DMS153 (cell line): ENCODE measurements at regions not wholly inside any gene's neighbourhood (a gene's known extent, or its start where the extent isn't known, plus 50 kb on each side); places are given as distances from the start of the nearest gene placed in this dataset.
A peak's percentile ranks its signal among the peaks of the same experiment; 100 is the strongest.

Experiments
- DNase-seq: peaks from one replicate; lab custom pipeline; 2025; lab: John Stamatoyannopoulos, UW

DNA sequence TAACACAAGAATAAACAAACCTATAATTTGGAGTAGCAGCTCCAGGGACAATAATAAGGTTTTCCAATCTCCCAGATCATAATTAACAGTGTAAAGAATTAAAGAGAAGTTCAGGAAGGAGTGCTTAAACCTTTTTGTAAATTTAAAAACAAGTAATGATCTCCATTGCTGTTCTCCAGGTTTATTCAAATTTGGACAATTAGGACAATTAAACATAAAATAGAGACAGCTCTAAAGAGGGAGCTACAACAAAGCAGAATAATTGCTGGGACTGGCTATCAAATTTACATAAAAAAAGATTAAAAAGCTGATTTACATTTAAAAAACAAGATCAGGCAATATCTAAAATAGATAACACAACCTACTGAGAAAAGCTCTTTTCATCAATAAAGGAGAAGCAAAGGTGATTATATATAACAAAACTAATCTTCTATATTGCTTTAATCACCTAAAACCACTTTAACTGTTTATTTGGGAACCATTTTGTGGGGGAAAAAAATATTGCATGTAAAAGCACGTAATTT, 80.1 kb upstream of the CREB1 start:
- no peak for DNase-seq

DNA sequence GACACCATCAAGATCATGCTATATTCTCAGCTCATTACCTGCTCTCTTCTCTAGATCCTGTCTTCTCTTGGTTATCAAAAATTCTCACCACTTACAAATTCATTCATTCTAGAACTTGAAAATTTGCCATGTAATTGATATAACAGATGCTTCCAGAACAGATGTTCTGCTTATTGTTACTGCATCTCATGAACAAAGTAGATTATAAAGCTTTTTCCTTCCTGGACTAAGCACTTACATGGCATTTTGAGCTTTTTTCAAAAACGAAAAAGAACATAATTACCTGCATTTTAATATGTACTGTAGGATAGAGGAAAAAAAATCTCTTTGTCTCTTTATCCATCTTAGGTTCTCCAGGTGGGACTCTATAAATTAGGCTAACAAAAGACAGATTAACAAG, 79.6 kb upstream of the CREB1 start:
- DNase-seq, result no peak

DNA sequence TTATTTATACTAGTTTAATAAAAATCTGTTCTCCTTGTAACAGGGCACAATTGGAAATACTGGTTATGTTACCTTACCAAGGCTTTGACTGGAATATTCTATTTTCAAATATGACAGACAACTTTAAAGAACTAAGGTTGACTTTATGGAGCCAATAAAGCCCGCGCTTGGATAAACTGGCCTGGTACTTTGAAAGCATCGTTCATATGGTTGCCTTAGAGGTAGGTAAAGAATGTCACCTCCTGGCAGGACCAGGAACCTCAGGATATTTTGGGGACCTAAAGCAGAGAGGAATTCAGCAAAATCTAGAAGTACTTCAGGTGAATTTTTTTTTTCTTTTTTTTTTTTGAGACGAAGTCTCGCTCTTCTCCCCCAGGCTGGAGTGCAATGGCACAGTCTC, 71.2 kb upstream of the CREB1 start:
- DNase-seq, result no peak

DNA sequence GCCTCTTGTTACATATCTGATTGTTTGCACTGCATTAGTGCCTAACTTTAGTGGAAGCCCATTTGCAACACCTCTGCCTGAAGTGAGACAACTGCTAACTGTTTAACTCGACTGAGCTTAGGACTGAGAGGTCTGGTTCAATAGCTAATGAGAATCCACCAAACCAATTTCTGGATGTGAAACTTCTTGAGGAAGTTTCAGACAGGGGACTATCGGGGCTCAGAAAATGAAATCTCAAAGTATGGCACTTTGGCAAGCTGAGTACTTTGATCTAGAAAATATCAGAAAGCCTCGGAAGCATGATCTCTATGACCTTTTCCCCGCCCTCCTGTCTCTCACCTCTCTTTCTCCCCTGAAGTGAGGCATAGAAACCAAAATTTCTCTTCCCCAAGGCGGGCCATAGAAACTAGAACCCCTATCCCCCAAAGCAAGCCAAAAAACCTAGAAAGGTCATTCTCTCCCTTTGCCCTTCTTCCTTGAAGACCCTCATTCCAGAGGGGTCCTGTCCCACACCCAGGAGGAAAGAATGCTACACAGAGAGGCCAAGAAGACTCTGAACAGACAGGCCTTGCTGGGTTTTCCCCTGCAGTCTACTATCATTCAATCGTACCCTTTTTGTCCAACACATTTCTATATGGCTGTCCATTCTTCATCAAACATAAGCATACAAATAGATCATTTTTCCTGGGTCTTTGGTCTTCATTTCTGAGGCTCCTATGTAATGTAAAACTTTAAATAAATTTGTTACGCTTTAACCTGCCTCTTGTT, 69.6 kb upstream of the CREB1 start:
- no peak for DNase-seq

DNA sequence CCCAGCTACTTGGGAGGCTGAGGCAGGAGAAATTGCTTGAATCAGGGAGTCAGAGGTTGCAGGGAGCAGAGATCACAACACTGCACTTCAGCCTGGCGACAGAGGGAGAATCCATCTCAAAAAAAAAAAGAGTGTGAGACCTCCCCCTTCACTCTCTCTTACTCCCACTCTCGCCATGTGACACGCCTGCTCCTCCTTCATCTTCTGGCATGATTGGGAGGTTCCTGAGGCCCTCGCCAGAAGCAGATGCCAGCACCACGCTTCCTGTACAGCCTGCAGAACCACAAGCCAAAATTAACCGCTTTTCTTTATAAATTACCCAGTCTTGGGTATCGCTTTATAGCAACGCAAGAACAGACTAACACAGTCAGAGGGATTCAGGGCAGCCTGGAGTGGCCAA, 66.3 kb upstream of the CREB1 start:
- no peak for DNase-seq

DNA sequence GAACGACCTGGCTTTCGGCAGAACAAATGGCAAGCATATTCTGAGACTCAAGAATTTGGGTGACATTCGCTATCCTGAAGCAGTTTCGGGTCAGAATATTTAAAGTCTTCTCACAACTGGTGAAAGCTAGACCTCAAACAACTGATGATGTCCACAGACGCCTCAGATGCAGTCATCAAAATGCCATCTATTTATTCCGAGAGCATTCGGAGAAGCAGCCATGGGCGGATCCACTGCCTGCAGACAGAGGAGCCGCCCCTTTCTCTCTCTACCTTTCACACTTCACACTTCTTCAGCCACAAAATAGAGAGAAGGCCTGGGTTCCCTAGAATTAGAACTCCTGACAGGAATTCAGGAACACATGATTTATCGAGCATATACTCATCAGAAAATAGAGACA, 65.8 kb upstream of the CREB1 start:
- no peak for DNase-seq

DNA sequence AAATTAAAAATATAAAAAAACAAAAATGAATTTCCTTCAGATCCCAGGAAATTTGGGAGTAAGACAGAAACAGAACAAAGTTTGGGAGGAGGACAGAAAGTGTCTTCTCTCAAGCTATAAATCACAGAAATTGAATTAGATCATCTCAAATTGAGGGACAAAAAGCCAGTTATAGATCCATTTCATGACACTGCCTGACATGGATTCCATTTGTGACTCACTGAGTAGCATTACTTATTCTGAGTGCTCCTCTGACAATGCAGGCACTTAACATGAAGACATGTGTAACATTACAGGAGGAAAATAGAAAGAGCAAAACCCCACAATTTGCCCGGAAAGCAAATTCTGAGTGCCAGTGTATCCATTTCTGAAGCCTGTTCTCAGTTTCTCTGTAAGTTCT, 63.9 kb upstream of the CREB1 start:
- DNase-seq, result no peak

DNA sequence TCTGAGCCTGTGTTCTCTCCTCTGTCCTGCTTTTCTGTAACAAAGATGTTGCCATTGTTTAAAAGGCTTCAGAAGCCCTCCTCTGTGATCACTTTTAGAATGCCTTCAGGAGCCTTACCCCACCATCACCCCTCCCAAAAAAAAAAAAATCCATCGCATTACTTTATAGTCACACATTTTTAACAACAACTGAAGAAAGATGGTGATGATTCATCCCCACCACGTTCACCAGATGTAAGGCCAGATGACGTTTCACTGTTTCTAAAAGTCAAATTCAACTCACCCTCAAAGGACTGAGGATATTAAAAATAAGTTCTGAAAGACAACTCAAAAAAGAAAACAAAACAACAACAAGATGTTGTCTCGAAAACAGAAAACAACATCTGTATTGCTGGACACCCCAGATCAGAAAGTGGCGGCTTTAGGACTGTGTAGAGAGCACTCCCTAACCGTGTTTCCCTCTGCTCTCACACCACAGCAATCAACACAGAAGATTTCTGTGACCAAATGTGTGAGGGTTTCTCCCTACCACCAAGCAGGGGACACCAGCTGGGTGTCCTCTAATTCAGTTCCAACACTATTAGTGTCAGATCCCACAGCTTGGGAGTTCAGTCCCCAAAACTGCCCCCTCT, 61.9 kb upstream of the CREB1 start:
- DNase-seq, result no peak

DNA sequence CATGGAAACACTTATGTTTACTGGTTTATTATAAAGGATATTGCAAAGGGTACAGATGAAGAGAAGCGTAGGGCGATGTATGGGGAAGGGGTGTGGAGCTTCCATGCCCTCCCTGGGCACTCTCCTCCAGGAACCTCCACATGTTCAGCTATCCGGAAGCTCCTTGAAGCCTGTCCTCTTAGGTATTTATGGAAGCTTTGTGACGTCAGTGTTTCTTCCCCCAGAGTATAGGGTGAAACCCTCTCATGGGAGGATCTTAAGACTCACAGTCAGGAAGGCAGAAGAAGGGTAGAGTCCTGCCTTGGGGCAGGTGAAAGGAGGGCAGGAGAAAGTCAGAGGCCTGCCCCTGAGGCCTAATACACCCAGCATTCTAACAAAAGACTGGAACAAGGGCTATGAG, 61.3 kb upstream of the CREB1 start:
- DNase-seq, result no peak

DNA sequence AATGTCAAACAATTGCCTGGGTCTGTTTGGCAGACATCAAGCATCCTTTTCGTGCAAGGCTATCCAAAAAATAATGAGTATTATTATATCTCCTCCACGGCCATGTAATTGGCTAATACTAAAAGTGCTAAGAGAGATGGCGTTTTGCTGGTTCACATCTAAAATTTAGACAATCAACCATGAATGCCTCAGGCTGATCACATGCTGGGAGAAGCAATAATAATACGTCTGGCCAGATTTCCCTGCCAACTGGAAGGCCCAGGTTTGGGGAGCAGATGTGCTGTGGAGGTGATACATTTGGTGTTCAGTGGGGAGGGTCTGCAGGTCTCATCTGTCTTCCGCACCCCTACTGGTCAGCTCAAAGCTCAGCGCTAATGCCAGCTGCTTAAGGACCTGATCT, 60.3 kb upstream of the CREB1 start:
- no peak for DNase-seq

DNA sequence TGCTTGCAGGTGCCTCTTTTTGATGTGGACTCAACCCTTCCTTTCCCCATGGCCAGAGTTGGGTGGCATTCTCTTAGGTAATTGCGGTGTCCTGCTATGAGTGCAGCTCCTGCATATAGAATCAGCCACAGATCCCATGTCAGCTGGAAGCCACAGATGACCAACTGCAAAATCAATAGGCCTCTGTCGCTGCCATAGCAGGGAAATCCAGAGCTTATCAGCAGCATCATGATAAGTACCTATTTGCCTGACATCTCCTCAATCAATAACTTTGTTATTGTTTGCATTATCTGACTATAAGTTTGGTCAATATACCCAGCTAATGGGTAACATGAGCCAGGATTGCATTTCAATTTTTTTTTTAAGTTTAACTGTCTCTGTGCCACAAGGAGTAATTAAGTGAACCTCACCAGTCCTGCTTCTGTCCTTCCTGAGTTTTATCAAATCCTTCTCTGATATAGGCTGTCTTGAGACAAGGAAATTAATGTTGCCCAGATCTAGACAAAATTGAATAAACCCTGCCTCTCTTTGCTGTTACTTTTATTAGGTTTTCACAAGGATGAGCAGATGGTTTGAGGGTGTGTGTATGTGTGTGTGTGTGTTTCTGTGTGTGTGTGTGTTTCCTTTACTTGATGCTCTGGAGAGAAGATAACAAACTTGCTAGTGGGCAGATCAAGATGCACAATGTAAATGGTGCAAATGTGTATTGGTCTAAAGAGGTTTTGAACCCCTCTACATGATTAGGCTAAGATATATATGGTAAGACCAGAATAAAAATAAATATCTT, 59.6 kb upstream of the CREB1 start:
- DNase-seq, result no peak

DNA sequence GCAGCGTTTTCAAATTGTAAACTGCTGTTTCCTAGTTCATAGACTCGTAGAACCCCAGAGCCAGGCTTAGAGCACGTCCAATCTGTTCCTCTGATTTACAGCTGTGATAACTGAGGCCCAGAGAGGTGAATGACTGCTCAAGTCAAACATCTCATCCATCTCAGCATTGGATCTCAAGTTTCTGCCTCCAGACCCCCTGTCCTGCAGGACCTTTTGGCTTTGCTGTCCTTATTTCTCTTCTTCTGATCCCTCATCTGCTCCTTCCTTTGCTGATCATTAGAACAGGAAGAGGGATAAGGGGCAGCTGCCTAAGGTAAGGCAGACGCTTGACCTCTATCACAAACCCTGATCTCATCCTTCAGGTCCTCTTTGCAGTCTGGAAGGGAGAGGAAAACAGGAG, 58.5 kb upstream of the CREB1 start:
- no peak for DNase-seq

DNA sequence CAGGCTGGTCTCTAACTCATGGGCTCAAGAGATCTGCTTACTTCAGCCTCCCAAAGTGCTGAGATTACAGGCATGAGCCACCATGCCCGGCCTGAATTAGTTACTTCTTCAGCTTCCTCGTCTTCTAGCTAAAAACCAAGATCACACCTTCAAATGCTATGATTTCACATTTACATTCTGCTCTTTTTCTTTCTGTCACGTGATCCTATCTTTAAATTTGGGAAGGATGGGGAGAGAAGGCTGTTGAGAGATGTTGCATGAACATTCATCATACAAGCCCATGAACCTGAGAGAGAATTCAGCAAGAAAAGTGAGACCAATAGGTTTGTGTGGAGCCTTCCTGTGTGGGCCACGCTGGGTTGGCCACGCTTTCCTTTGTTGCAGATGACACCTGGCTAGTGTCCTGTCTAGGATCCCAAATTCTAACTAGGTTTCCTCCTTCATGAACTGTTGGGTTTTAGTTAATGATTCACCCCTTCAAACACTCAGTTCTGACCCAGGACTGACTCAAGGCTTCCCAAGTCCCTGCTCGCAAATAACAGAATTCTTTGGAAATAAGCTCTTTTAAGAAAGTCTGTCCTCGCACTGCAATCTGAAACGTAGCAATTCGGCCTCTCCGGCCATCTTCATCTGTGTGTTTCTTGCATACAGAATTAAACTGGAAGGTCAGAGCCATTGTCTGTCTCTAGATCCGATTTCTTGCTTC, 57.3 kb upstream of the CREB1 start:
- no peak for DNase-seq

DNA sequence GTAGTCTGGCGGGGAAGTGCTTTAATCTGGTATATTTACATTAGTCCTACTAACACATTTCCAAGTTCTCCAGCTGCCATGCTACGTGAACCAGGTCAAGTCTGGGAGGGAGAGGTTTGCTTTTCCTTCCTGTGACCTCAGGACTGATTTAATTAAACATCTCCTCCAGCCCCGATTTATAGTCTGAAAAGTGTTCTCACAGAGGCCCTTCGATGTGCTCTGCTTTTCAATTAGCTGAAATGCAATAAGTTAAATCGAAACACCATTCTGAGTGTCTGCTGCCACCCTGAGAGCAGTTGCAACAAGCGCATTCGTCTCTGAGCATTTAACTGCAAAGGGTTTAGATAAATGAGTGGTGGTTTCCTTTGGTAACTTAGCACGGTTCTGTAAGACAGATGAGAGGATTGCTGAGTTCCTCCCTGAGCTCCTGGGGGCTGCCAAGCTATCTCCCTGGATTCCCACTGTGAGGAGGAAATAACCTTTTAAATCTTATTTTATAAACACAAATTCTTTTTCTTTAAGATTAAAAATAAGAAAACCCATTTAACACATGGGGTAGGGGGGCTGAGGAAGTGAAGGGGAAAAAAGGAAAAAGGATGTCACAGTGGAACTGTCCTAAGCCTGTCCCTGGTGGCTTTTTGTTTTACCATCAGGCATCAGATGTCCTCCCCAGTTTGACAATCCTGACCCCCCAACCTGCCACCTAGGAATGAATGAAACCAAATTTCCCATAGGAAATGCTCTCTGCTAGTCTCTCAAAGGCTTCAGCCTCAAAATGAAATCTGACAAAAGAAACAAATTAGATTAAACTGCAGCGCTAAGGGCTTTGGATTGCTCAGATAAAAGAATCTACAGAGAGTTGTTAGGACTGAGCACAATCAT, 56.5 kb upstream of the CREB1 start:
- peak; percentile 88 for DNase-seq

DNA sequence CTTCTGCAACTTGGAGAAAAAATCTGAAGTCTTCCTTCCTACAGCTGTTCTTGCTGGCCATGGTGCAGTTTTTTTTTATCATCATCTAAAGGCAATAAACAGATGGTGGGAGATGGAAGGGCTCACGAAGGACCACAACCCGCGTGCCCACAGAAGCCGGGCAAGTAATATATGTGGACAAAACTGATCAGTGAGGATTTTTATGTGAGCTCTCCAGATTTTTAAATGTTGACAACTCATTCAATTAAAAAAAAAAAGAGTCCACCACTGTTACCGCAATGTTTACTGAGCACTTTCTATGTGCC, 55.9 kb upstream of the CREB1 start:
- DNase-seq, result no peak

DNA sequence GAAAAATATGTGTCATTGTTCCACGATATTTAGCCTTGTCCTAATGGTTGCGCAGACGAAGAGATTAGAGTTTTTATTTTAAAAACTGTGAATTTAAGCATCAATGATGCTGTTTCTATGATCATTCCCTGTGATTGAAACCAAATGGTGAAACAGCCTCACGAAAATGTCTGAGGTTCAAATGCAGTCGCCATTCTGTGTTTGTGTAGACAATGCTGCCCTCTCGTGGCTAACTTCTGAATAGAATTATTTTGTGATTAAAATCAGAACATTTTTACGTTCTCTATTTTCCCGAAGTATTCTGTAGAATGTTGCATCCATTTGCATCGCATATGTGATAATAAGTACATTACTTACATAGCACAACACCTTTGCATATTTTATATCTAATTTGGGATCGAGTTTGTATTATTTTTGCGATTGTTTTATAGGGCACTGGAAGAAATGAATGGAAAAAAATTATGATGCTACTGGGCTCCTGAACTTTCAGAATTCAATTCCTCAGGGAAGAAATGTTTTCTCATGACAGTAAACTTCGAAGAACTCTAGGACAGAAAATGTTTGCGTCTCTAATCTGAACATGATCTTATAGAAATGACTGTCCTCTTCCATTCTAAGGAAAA, 54.8 kb upstream of the CREB1 start:
- peak; percentile 38 for DNase-seq

DNA sequence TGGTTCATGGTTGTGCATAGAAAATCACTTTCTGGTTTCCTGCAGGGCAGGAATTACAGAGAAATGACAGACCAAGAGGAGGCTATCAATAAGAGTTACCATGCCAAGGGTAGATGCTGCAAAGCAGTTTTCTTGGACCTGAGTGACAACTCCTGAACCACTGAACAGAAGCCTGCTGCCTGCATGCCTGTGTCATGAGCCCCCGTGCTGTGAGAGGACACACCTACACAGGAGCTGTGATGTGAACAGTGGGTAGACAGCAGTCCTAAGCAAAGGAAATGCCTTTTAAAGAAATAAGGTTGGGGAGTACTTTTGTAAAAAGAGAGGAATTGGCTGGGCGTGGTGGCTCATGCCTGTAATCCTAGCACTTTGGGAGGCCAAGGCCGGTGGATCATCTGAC, 54.2 kb upstream of the CREB1 start:
- DNase-seq, result no peak

DNA sequence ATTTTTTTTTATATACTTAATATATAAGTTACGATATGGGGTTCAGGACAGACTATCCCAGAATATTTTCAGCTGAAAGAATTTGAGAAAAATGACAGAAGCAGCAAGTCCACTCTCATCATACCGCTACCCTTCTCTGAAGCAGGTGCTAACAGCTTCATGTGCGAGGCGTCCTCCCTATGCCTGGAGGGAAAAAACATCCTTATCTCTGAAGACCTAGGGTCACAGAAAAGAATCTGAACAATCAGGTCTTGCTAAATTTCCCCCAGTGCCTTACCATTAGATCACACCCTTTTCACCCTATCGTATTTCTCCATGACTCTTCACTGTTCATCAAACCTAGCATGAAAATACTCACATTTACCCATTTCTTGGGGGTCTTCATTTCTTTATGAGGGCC, 51.9 kb upstream of the CREB1 start:
- DNase-seq, result no peak

DNA sequence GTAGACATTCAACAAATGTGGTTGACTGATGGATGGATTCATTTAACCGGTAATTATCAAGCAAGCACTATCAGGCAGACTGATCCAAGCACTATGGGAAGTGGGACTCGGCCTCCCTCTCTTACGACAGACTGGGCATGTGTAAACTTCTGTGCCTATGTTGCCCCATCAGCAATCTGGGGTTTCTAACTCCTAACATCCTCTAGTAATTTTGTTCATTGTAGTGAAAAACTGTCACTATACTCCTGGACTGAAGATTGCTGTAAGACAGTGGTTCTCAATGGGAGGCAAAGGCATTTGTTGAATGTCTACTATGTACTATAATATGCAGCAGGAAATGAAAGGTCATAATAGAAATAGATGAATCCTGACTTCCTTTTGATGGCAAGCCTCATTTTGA, 51.2 kb upstream of the CREB1 start:
- no peak for DNase-seq

DNA sequence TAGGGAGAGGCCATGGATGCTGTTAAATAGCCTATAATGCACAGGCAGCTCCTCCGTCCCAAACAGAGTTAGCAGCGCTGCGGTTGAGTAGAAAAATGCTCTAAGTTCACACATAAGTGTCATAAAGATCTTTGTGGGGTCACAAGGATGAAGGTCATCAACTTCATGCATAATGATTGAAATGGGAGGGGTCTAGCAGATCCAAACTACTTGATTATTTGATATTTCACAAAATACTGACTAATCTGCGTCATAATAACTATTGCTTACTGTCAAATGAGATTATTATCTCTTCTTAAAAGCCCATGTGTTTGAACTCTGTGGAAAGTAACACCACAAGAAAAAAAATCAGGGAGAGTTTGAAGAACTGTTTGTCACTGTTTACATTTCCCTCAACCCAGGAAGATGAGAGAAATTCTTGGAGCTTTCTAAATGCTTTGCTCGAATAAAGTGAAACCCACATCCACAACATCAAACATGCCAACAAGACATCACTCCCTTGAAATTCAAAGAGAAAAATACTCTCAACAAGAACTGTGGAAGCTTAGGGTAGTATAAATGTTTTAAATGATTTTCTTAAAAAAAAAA, 50.5 kb upstream of the CREB1 start:
- no peak for DNase-seq
